Natural killer cell (primary cell): ENCODE measurements at regions not wholly inside any gene's neighbourhood (a gene's known extent, or its start where the extent isn't known, plus 50 kb on each side); places are given as distances from the start of the nearest gene placed in this dataset.

Experiments
- ATAC-seq, 3 donors: fragments of 150-1000 bp in 2 of 3; fragments of 200-7000 bp in 1 of 3; cut with Tn5 transposase; 1 replicate in 1 of 3; 2 replicates in 2 of 3; pipeline ENCODE4 v1.10.0; 2021; ENCODE audit warnings: mild to moderate bottlenecking in 2 of 3, moderate library complexity in 2 of 3
- DNase-seq, 2 donors: peaks; one replicate each; pipeline versions ENCODE4 v3.0.0 to v3.0.0-alpha.2; 2013 to 2021; ENCODE audit warnings: mixed read lengths in 1 of 2
- H3K27ac ChIP-seq: one replicate; pipeline ENCODE4 v1.5.1; 2013; ENCODE audit warnings: mild to moderate bottlenecking, low read length
- H3K27me3 ChIP-seq: one replicate; pipeline ENCODE4 v1.6.1; 2013; ENCODE audit warnings: low read length; ENCODE audit not compliant: control insufficient read depth, insufficient read depth
- H3K36me3 ChIP-seq: one replicate; pipeline ENCODE4 v1.6.1; 2013; ENCODE audit warnings: low read length; ENCODE audit not compliant: control insufficient read depth, insufficient read depth
- H3K4me1 ChIP-seq: one replicate; pipeline ENCODE4 v1.6.1; 2013; ENCODE audit warnings: low read length; ENCODE audit not compliant: control insufficient read depth, insufficient read depth
- H3K4me3 ChIP-seq: one replicate; pipeline ENCODE4 v1.5.1; 2013; ENCODE audit warnings: low read length
- H3K9me3 ChIP-seq: one replicate; pipeline ENCODE4 v1.6.1; 2013; ENCODE audit warnings: low read length; ENCODE audit not compliant: control insufficient read depth, insufficient read depth
- H3K27ac Mint-ChIP-seq, 2 donors: one replicate each; pipeline ENCODE4 v1.8.0; 2022; ENCODE audit warnings: mild to moderate bottlenecking in 2 of 2, mixed read lengths in 2 of 2, moderate library complexity in 1 of 2
- H3K27me3 Mint-ChIP-seq, 2 donors: one replicate each; pipeline ENCODE4 v1.8.0; 2022; ENCODE audit warnings: low read depth in 2 of 2, mixed read lengths in 2 of 2
- H3K36me3 Mint-ChIP-seq: one replicate; pipeline ENCODE4 v1.8.0; 2022; ENCODE audit warnings: mixed read lengths
- H3K4me1 Mint-ChIP-seq, 2 donors: one replicate each; pipeline ENCODE4 v1.8.0; 2022; ENCODE audit warnings: mixed read lengths in 2 of 2
- H3K4me3 Mint-ChIP-seq: one replicate; pipeline ENCODE4 v1.8.0; 2022; ENCODE audit warnings: mild to moderate bottlenecking, moderate library complexity, mixed read lengths
- H3K9me3 Mint-ChIP-seq, 2 donors: one replicate each; pipeline ENCODE4 v1.8.0; 2022; ENCODE audit warnings: mixed read lengths in 2 of 2
- CTCF ChIP-seq: fragments of 200-600 bp; IDR thresholded peaks from one replicate; pipeline ENCODE4 v1.8.0; 2022; ENCODE audit warnings: antibody characterized with exemption
- WGBS: methylation state at CpG from one replicate; pipeline ENCODE4 v1.1.7; 2013; ENCODE audit warnings: missing lambda C conversion rate; ENCODE audit not compliant: insufficient coverage; 5-methylcytosine and 5-hydroxymethylcytosine counted together
- intact Hi-C: fragments of 100-400 bp; cut with micrococcal nuclease; formaldehyde crosslinking; loops from one replicate; pipeline ENCODE4 v1.14.2; 2022

DNA sequence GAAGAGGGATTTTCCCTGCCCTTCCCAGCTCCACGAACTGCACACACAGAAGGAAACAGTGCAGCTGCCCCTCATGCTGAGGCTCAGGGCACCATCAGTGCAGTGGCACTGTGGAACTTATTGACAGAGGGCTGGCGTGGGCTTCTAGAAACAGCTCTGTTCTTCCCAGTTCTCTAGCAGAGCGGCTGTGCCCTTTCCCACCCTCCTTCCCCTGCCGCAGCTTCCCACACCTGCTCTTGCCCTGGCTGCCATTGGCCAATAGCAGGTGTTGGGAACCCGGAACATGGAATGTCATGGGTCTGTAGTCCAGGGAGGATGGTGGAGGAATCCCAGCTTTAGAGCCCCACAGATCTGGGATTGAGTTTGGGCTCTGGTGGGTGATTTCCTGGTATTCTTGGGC is 343.8 kb downstream of the RPS6KC1 start:
- no peaks in the 10 kb centered on the region for H3K36me3 ChIP-seq
- ATAC-seq (no peak), DNase-seq (no peak)
- H3K9me3 ChIP-seq: no peaks in the 10 kb centered on the region
- WGBS: 80% methylated on average over 5 of the region's 5 CpGs
- H3K27ac Mint-ChIP-seq: no peak overlapping the region
- no peak for TF ChIP-seq CTCF
- H3K9me3 Mint-ChIP-seq: no peaks in the 10 kb centered on the region
- no peak overlapping the region for H3K4me3 ChIP-seq
- H3K27me3 Mint-ChIP-seq: peaks cover 0 to 14% of the 10 kb centered on the region in 2 donors
- no peaks in the 10 kb centered on the region for H3K4me1 Mint-ChIP-seq
- H3K4me1 ChIP-seq: no peaks in the 10 kb centered on the region
- no peaks in the 10 kb centered on the region for H3K36me3 Mint-ChIP-seq
- no peaks in the 10 kb centered on the region for H3K27me3 ChIP-seq
- no peak overlapping the region for H3K27ac ChIP-seq
- intact Hi-C loops: no loop called here
- H3K4me3 Mint-ChIP-seq: no peak overlapping the region

- no peaks in the 10 kb centered on the region for H3K9me3 Mint-ChIP-seq
- no peak for TF ChIP-seq CTCF
- Histone ChIP-seq H3K27me3 (no peaks in the 10 kb centered on the region), H3K4me1 (no peaks in the 10 kb centered on the region), H3K4me3 (no peak overlapping the region), H3K36me3 (no peaks in the 10 kb centered on the region), H3K9me3 (no peaks in the 10 kb centered on the region), H3K27ac (no peak overlapping the region)
- no peak for DNase-seq
- no peak for ATAC-seq
- no peak overlapping the region for H3K4me3 Mint-ChIP-seq
- H3K4me1 Mint-ChIP-seq: no peaks in the 10 kb centered on the region
- no peak overlapping the region for H3K27ac Mint-ChIP-seq
- peaks cover 0 to 8% of the 10 kb centered on the region in 2 donors for H3K27me3 Mint-ChIP-seq
- intact Hi-C loops: no loop called here
- no peaks in the 10 kb centered on the region for H3K36me3 Mint-ChIP-seq
- 91% methylated on average over 7 of the region's 7 CpGs for WGBS
Measured at GRCh38 chr1:213397638-213398037, 346.6 kb downstream of the RPS6KC1 start.

DNA sequence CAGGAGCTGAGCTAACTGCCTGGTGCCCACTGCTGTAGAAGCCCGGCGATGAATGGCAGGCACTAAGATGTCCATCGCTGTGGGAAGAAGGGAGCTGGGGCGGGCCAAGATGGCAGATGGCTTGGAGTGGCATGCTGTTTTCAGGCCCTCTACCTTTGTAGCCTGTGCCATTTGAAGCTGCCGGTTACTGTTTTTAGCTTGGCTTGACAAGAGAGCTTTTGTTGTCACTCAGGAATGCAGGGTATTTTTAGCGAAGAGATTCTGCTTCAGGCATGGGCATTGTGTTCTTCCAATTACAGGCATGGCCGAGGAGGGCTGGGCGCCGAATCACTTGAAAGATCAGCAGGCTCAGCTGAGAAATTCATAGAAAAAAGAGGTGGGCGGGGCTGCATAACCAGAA is 348.7 kb downstream of the RPS6KC1 start:
- DNase-seq (no peak), ATAC-seq (no peak)
- no peaks in the 10 kb centered on the region for H3K36me3 Mint-ChIP-seq
- no peaks in the 10 kb centered on the region for H3K9me3 Mint-ChIP-seq
- no peaks in the 10 kb centered on the region for H3K4me1 Mint-ChIP-seq
- Histone ChIP-seq H3K36me3 (no peaks in the 10 kb centered on the region), H3K27me3 (no peaks in the 10 kb centered on the region), H3K9me3 (no peaks in the 10 kb centered on the region), H3K4me3 (no peak overlapping the region), H3K27ac (no peak overlapping the region), H3K4me1 (no peaks in the 10 kb centered on the region)
- intact Hi-C loops: no loop called here
- H3K4me3 Mint-ChIP-seq: no peak overlapping the region
- no peak for TF ChIP-seq CTCF
- 90% methylated on average over 9 of the region's 10 CpGs for WGBS
- no peak overlapping the region for H3K27ac Mint-ChIP-seq
- H3K27me3 Mint-ChIP-seq: no peaks in the 10 kb centered on the region

- H3K36me3 ChIP-seq: no peaks in the 10 kb centered on the region
- no peak for TF ChIP-seq CTCF
- H3K9me3 ChIP-seq: no peaks in the 10 kb centered on the region
- no peak for ATAC-seq
- no peak for DNase-seq
- Mint-ChIP-seq H3K27me3 (peaks cover 0 to 11% of the 10 kb centered on the region in 2 donors), H3K4me1 (no peaks in the 10 kb centered on the region), H3K4me3 (no peak overlapping the region), H3K27ac (no peak overlapping the region), H3K36me3 (no peaks in the 10 kb centered on the region), H3K9me3 (no peaks in the 10 kb centered on the region)
- H3K4me3 ChIP-seq: no peak overlapping the region
- intact Hi-C loops: no loop called here
- H3K27ac ChIP-seq: no peak overlapping the region
- WGBS: 91% methylated on average over 5 of the region's 5 CpGs
- no peaks in the 10 kb centered on the region for H3K27me3 ChIP-seq
- H3K4me1 ChIP-seq: no peaks in the 10 kb centered on the region
Measured at GRCh38 chr1:213409208-213409631, 358.2 kb downstream of the RPS6KC1 start.
